HL-60 (cell line): ENCODE measurements at regions not wholly inside any gene's neighbourhood (a gene's known extent, or its start where the extent isn't known, plus 50 kb on each side); places are given as distances from the start of the nearest gene placed in this dataset.

Experiments used
- CTCF ChIP-seq: IDR thresholded peaks from one replicate; pipeline ENCODE4 v1.5.1; 2011; ENCODE audit warnings: low read length, control low read depth, inconsistent platforms; ENCODE audit not compliant: insufficient read depth
- POLR2AphosphoS5 ChIP-seq: IDR thresholded peaks from 2 replicates; pipeline ENCODE4 v1.6.1; 2012; ENCODE audit warnings: low read depth
- REST ChIP-seq: IDR thresholded peaks from 2 replicates; pipeline ENCODE4 v1.6.1; 2012; ENCODE audit warnings: low read depth; ENCODE audit not compliant: insufficient replicate concordance
- SPI1 ChIP-seq: IDR thresholded peaks from 2 replicates; pipeline ENCODE4 v1.6.1; 2012; ENCODE audit warnings: low read depth, mild to moderate bottlenecking, borderline replicate concordance

- TF ChIP-seq CTCF (no peak), POLR2AphosphoS5 (no peak), SPI1 (no peak), REST (no peak)
Observed at GRCh38 chr11:71172680-71173079, 79.7 kb downstream of the SHANK2 start.
